ENCODE measurements at regions not wholly inside any gene's neighbourhood (a gene's known extent, or its start where the extent isn't known, plus 50 kb on each side); places are given as distances from the start of the nearest gene placed in this dataset.

GRCh38 chr18:34632321-34632720 lies 77.8 kb upstream of the DTNA start:
- CTCF ChIA-PET (ENCODE audit: unreplicated experiment), result no interaction called here
- intact Hi-C loops (cut with micrococcal nuclease; ENCODE audit: unreplicated experiment), result no loop called here
- no peaks in the 10 kb centered on the region for H3K9me3 ChIP-seq (ENCODE audit: low read length)
- H3K4me2 ChIP-seq (ENCODE audit: low read length), result no peak overlapping the region
- H3K79me2 ChIP-seq (ENCODE audit: insufficient read depth, low read depth, low read length), result no peaks in the 10 kb centered on the region
- H2AFZ ChIP-seq (ENCODE audit: low read length), result no peak overlapping the region
- H3K36me3 ChIP-seq (ENCODE audit: insufficient read depth, low read length), result no peaks in the 10 kb centered on the region
- TF ChIP-seq CTCF (conservative IDR thresholded peaks at IDR 0.05; ENCODE audit: low read length) (no peak), EZH2phosphoT487 (IDR thresholded peaks at IDR 0.05; ENCODE audit: borderline replicate concordance, low read depth, low read length) (no peak)
- no peaks in the 10 kb centered on the region for H4K20me1 ChIP-seq (ENCODE audit: insufficient read depth, low read length)
- H3K4me3 ChIP-seq (ENCODE audit: low read depth, low read length, poor library complexity, severe bottlenecking), result no peak overlapping the region
- H3K4me1 ChIP-seq (ENCODE audit: insufficient read depth, low read length, poor library complexity, severe bottlenecking), result no peaks in the 10 kb centered on the region
- H3K9me2 ChIP-seq (ENCODE audit: insufficient read depth, low read length), result no peaks in the 10 kb centered on the region
- no peak for DNase-seq (ENCODE audit: low spot score)
- no peak overlapping the region for H3K27ac ChIP-seq (ENCODE audit: low read depth, low read length, poor library complexity, severe bottlenecking)
- no TSS peak for BruUV-seq (replicated peaks)
- POLR2A ChIA-PET, result no interaction called here

GRCh38 chr18:34633368-34633767 lies 76.7 kb upstream of the DTNA start:
- ChIA-PET CTCF (ENCODE audit: unreplicated experiment) (no interaction called here), POLR2A (no interaction called here)
- Histone ChIP-seq H3K9me2 (ENCODE audit: insufficient read depth, low read length) (no peaks in the 10 kb centered on the region), H3K4me3 (ENCODE audit: low read depth, low read length, poor library complexity, severe bottlenecking) (no peak overlapping the region), H4K20me1 (ENCODE audit: insufficient read depth, low read length) (no peaks in the 10 kb centered on the region), H3K4me1 (ENCODE audit: insufficient read depth, low read length, poor library complexity, severe bottlenecking) (no peaks in the 10 kb centered on the region), H3K27ac (ENCODE audit: low read depth, low read length, poor library complexity, severe bottlenecking) (no peak overlapping the region), H3K9me3 (ENCODE audit: low read length) (no peaks in the 10 kb centered on the region), H3K79me2 (ENCODE audit: insufficient read depth, low read depth, low read length) (no peaks in the 10 kb centered on the region), H2AFZ (ENCODE audit: low read length) (no peak overlapping the region), H3K4me2 (ENCODE audit: low read length) (no peak overlapping the region), H3K36me3 (ENCODE audit: insufficient read depth, low read length) (no peaks in the 10 kb centered on the region)
- intact Hi-C loops (cut with micrococcal nuclease; ENCODE audit: unreplicated experiment), result no loop called here
- no peak for DNase-seq (ENCODE audit: low spot score)
- TF ChIP-seq CTCF (conservative IDR thresholded peaks at IDR 0.05; ENCODE audit: low read length) (no peak), EZH2phosphoT487 (IDR thresholded peaks at IDR 0.05; ENCODE audit: borderline replicate concordance, low read depth, low read length) (no peak)
- BruUV-seq (replicated peaks), result no TSS peak

- Histone ChIP-seq H2AFZ (ENCODE audit: low read length) (no peak overlapping the region), H3K4me3 (ENCODE audit: low read depth, low read length, poor library complexity, severe bottlenecking) (no peak overlapping the region), H3K9me2 (ENCODE audit: insufficient read depth, low read length) (no peaks in the 10 kb centered on the region), H3K27ac (ENCODE audit: low read depth, low read length, poor library complexity, severe bottlenecking) (no peak overlapping the region), H3K4me1 (ENCODE audit: insufficient read depth, low read length, poor library complexity, severe bottlenecking) (no peaks in the 10 kb centered on the region), H4K20me1 (ENCODE audit: insufficient read depth, low read length) (no peaks in the 10 kb centered on the region), H3K4me2 (ENCODE audit: low read length) (no peak overlapping the region), H3K9me3 (ENCODE audit: low read length) (no peaks in the 10 kb centered on the region), H3K36me3 (ENCODE audit: insufficient read depth, low read length) (no peaks in the 10 kb centered on the region), H3K79me2 (ENCODE audit: insufficient read depth, low read depth, low read length) (no peaks in the 10 kb centered on the region)
- no TSS peak for BruUV-seq (replicated peaks)
- ChIA-PET CTCF (ENCODE audit: unreplicated experiment) (no interaction called here), POLR2A (no interaction called here)
- intact Hi-C loops (cut with micrococcal nuclease; ENCODE audit: unreplicated experiment), result no loop called here
- DNase-seq (ENCODE audit: low spot score), result no peak
- TF ChIP-seq CTCF (conservative IDR thresholded peaks at IDR 0.05; ENCODE audit: low read length) (no peak), EZH2phosphoT487 (IDR thresholded peaks at IDR 0.05; ENCODE audit: borderline replicate concordance, low read depth, low read length) (no peak)
Observed at GRCh38 chr18:34637094-34637801, 72.8 kb upstream of the DTNA start.
